ENCODE measurements at regions not wholly inside any gene's neighbourhood (a gene's known extent, or its start where the extent isn't known, plus 50 kb on each side); places are given as distances from the start of the nearest gene placed in this dataset.

GRCh38 chr14:101620031-101620788 is 58.9 kb downstream of the DIO3 start:
- TF ChIP-seq ZNF24 (tag by site-specific recombination; IDR thresholded peaks at IDR 0.05): no peak
- no peak for TF ChIP-seq ZNF202 (tag by site-specific recombination; IDR thresholded peaks at IDR 0.05; ENCODE audit: borderline replicate concordance)
- no peak for TF ChIP-seq ZNF449 (tag by site-specific recombination; IDR thresholded peaks at IDR 0.05)
- no peak for TF ChIP-seq ZNF311 (tag by site-specific recombination; IDR thresholded peaks at IDR 0.05; ENCODE audit: borderline replicate concordance)
- TF ChIP-seq MZF1 (tag by site-specific recombination; IDR thresholded peaks at IDR 0.05; ENCODE audit: borderline replicate concordance): no peak
- no peak for TF ChIP-seq ZNF214 (tag by site-specific recombination; IDR thresholded peaks at IDR 0.05; ENCODE audit: borderline replicate concordance)
- no peak for TF ChIP-seq ZNF521 (tag by site-specific recombination; IDR thresholded peaks at IDR 0.05)
- TF ChIP-seq ZNF830 (tag by site-specific recombination; IDR thresholded peaks at IDR 0.05; ENCODE audit: low read depth): no peak
- no peak for TF ChIP-seq CTCF (tag by site-specific recombination; IDR thresholded peaks at IDR 0.05)
- no peak for TF ChIP-seq IKZF3 (tag by site-specific recombination; IDR thresholded peaks at IDR 0.05)
